ENCODE measurements at regions not wholly inside any gene's neighbourhood (a gene's known extent, or its start where the extent isn't known, plus 50 kb on each side); places are given as distances from the start of the nearest gene placed in this dataset.

- H3K27me3 Mint-ChIP-seq = no peaks in the 10 kb centered on the region
- no peaks in the 10 kb centered on the region for H3K36me3 Mint-ChIP-seq (ENCODE audit: insufficient read depth)
- H3K9me3 Mint-ChIP-seq = no peaks in the 10 kb centered on the region
- no peak for ATAC-seq (replicated peaks; ENCODE audit: extremely low read depth, poor library complexity, severe bottlenecking)
- no peak overlapping the region for H3K4me3 Mint-ChIP-seq
- no peak for DNase-seq (ENCODE audit: low spot score in 2 of 2)
- H3K27ac Mint-ChIP-seq (ENCODE audit: low read depth) = peak overlapping the region; percentile 61
- H3K4me1 Mint-ChIP-seq = peaks cover 70% of the 10 kb centered on the region
Measured at GRCh38 chr2:134170294-134170693, 83.6 kb upstream of the MGAT5 start.

- no peaks in the 10 kb centered on the region for H3K9me3 Mint-ChIP-seq
- ATAC-seq (replicated peaks; ENCODE audit: extremely low read depth, poor library complexity, severe bottlenecking) (no peak), DNase-seq (ENCODE audit: low spot score in 2 of 2) (no peak)
- H3K4me1 Mint-ChIP-seq = peaks cover 72% of the 10 kb centered on the region
- H3K4me3 Mint-ChIP-seq = no peak overlapping the region
- H3K27me3 Mint-ChIP-seq = no peaks in the 10 kb centered on the region
- H3K27ac Mint-ChIP-seq (ENCODE audit: low read depth) = peak overlapping the region; percentile 61
- no peaks in the 10 kb centered on the region for H3K36me3 Mint-ChIP-seq (ENCODE audit: insufficient read depth)
Measured at GRCh38 chr2:134170700-134171099, 83.2 kb upstream of the MGAT5 start.

GRCh38 chr2:134173338-134174016 is 80.4 kb upstream of the MGAT5 start:
- H3K27ac Mint-ChIP-seq (ENCODE audit: low read depth) = peak overlapping the region; percentile 29

GRCh38 chr2:134174711-134175110 is 79.2 kb upstream of the MGAT5 start:
- H3K36me3 Mint-ChIP-seq (ENCODE audit: insufficient read depth) = no peaks in the 10 kb centered on the region
- H3K9me3 Mint-ChIP-seq = no peaks in the 10 kb centered on the region
- DNase-seq (ENCODE audit: low spot score in 2 of 2) (no peak), ATAC-seq (replicated peaks; ENCODE audit: extremely low read depth, poor library complexity, severe bottlenecking) (no peak)
- no peak overlapping the region for H3K4me3 Mint-ChIP-seq
- H3K27ac Mint-ChIP-seq (ENCODE audit: low read depth) = no peak overlapping the region
- peaks cover 81% of the 10 kb centered on the region for H3K4me1 Mint-ChIP-seq
- no peaks in the 10 kb centered on the region for H3K27me3 Mint-ChIP-seq

More at GRCh38 chr2:134173338-134174016, 80.4 kb upstream of the MGAT5 start:
- no peaks in the 10 kb centered on the region for H3K9me3 Mint-ChIP-seq
- no peak for DNase-seq (ENCODE audit: low spot score in 2 of 2)
- no peaks in the 10 kb centered on the region for H3K36me3 Mint-ChIP-seq (ENCODE audit: insufficient read depth)
- H3K27me3 Mint-ChIP-seq = no peaks in the 10 kb centered on the region
- H3K4me1 Mint-ChIP-seq = peaks cover 81% of the 10 kb centered on the region
- no peak overlapping the region for H3K4me3 Mint-ChIP-seq
- ATAC-seq (replicated peaks; ENCODE audit: extremely low read depth, poor library complexity, severe bottlenecking) = peak; percentile 24

- Mint-ChIP-seq H3K4me1 (peaks cover 79% of the 10 kb centered on the region), H3K27me3 (no peaks in the 10 kb centered on the region), H3K4me3 (no peak overlapping the region), H3K36me3 (ENCODE audit: insufficient read depth) (no peaks in the 10 kb centered on the region), H3K27ac (ENCODE audit: low read depth) (peak overlapping the region; percentile 62), H3K9me3 (no peaks in the 10 kb centered on the region)
- no peak for ATAC-seq (replicated peaks; ENCODE audit: extremely low read depth, poor library complexity, severe bottlenecking)
- DNase-seq (ENCODE audit: low spot score in 2 of 2) = no peak
Measured at GRCh38 chr2:134175834-134176233, 78.0 kb upstream of the MGAT5 start.

- Mint-ChIP-seq H3K9me3 (no peaks in the 10 kb centered on the region), H3K27ac (ENCODE audit: low read depth) (peak overlapping the region; percentile 2), H3K4me1 (peaks cover 84% of the 10 kb centered on the region), H3K4me3 (no peak overlapping the region), H3K36me3 (ENCODE audit: insufficient read depth) (peaks cover 2% of the 10 kb centered on the region), H3K27me3 (no peaks in the 10 kb centered on the region)
- no peak for ATAC-seq (replicated peaks; ENCODE audit: extremely low read depth, poor library complexity, severe bottlenecking)
- DNase-seq (ENCODE audit: low spot score in 2 of 2) = no peak
Measured at GRCh38 chr2:134177351-134177931, 76.4 kb upstream of the MGAT5 start.

- ATAC-seq (replicated peaks; ENCODE audit: extremely low read depth, poor library complexity, severe bottlenecking) (no peak), DNase-seq (ENCODE audit: low spot score in 2 of 2) (no peak)
- Mint-ChIP-seq H3K4me3 (no peak overlapping the region), H3K27me3 (no peaks in the 10 kb centered on the region), H3K36me3 (ENCODE audit: insufficient read depth) (peaks cover 2% of the 10 kb centered on the region), H3K9me3 (no peaks in the 10 kb centered on the region), H3K27ac (ENCODE audit: low read depth) (no peak overlapping the region), H3K4me1 (peaks cover 76% of the 10 kb centered on the region)
Measured at GRCh38 chr2:134178138-134178877, 75.6 kb upstream of the MGAT5 start.

GRCh38 chr2:134181219-134181618 is 72.7 kb upstream of the MGAT5 start:
- H3K27ac Mint-ChIP-seq (ENCODE audit: low read depth) = peak overlapping the region; percentile 64
- H3K27me3 Mint-ChIP-seq = no peaks in the 10 kb centered on the region
- H3K36me3 Mint-ChIP-seq (ENCODE audit: insufficient read depth) = peaks cover 2% of the 10 kb centered on the region
- H3K9me3 Mint-ChIP-seq = no peaks in the 10 kb centered on the region
- no peak overlapping the region for H3K4me3 Mint-ChIP-seq
- ATAC-seq (replicated peaks; ENCODE audit: extremely low read depth, poor library complexity, severe bottlenecking) (peak; percentile 57), DNase-seq (ENCODE audit: low spot score in 2 of 2) (peak; percentile 16 to 34)
- H3K4me1 Mint-ChIP-seq = peaks cover 80% of the 10 kb centered on the region

GRCh38 chr2:134183679-134184078 is 70.2 kb upstream of the MGAT5 start:
- DNase-seq (ENCODE audit: low spot score in 2 of 2) (no peak), ATAC-seq (replicated peaks; ENCODE audit: extremely low read depth, poor library complexity, severe bottlenecking) (no peak)
- H3K36me3 Mint-ChIP-seq (ENCODE audit: insufficient read depth) = peaks cover 2% of the 10 kb centered on the region
- H3K9me3 Mint-ChIP-seq = no peaks in the 10 kb centered on the region
- H3K27me3 Mint-ChIP-seq = no peaks in the 10 kb centered on the region
- no peak overlapping the region for H3K4me3 Mint-ChIP-seq
- peaks cover 82% of the 10 kb centered on the region for H3K4me1 Mint-ChIP-seq
- peak overlapping the region; percentile 20 for H3K27ac Mint-ChIP-seq (ENCODE audit: low read depth)

GRCh38 chr2:134185639-134186038 is 68.2 kb upstream of the MGAT5 start:
- Mint-ChIP-seq H3K27me3 (no peaks in the 10 kb centered on the region), H3K36me3 (ENCODE audit: insufficient read depth) (peaks cover 2% of the 10 kb centered on the region), H3K4me3 (no peak overlapping the region), H3K4me1 (peaks cover 79% of the 10 kb centered on the region), H3K9me3 (no peaks in the 10 kb centered on the region), H3K27ac (ENCODE audit: low read depth) (no peak overlapping the region)
- DNase-seq (ENCODE audit: low spot score in 2 of 2) = no peak
- ATAC-seq (replicated peaks; ENCODE audit: extremely low read depth, poor library complexity, severe bottlenecking) = no peak

GRCh38 chr2:134189009-134189720 is 64.7 kb upstream of the MGAT5 start:
- Mint-ChIP-seq H3K27me3 (no peaks in the 10 kb centered on the region), H3K27ac (ENCODE audit: low read depth) (no peak overlapping the region), H3K4me3 (no peak overlapping the region), H3K9me3 (peaks cover 5% of the 10 kb centered on the region), H3K4me1 (peaks cover 66% of the 10 kb centered on the region), H3K36me3 (ENCODE audit: insufficient read depth) (peaks cover 4% of the 10 kb centered on the region)
- DNase-seq (ENCODE audit: low spot score in 2 of 2) (no peak), ATAC-seq (replicated peaks; ENCODE audit: extremely low read depth, poor library complexity, severe bottlenecking) (no peak)

GRCh38 chr2:134190062-134190806 is 63.6 kb upstream of the MGAT5 start:
- peaks cover 65% of the 10 kb centered on the region for H3K4me1 Mint-ChIP-seq
- DNase-seq (ENCODE audit: low spot score in 2 of 2) (no peak), ATAC-seq (replicated peaks; ENCODE audit: extremely low read depth, poor library complexity, severe bottlenecking) (no peak)
- H3K36me3 Mint-ChIP-seq (ENCODE audit: insufficient read depth) = peaks cover 4% of the 10 kb centered on the region
- H3K9me3 Mint-ChIP-seq = peaks cover 5% of the 10 kb centered on the region
- H3K27ac Mint-ChIP-seq (ENCODE audit: low read depth) = no peak overlapping the region
- no peaks in the 10 kb centered on the region for H3K27me3 Mint-ChIP-seq
- H3K4me3 Mint-ChIP-seq = no peak overlapping the region

All from central memory CD8-positive, alpha-beta T cell (primary cell).